ENCODE measurements at regions not wholly inside any gene's neighbourhood (a gene's known extent, or its start where the extent isn't known, plus 50 kb on each side); places are given as distances from the start of the nearest gene placed in this dataset.

DNA sequence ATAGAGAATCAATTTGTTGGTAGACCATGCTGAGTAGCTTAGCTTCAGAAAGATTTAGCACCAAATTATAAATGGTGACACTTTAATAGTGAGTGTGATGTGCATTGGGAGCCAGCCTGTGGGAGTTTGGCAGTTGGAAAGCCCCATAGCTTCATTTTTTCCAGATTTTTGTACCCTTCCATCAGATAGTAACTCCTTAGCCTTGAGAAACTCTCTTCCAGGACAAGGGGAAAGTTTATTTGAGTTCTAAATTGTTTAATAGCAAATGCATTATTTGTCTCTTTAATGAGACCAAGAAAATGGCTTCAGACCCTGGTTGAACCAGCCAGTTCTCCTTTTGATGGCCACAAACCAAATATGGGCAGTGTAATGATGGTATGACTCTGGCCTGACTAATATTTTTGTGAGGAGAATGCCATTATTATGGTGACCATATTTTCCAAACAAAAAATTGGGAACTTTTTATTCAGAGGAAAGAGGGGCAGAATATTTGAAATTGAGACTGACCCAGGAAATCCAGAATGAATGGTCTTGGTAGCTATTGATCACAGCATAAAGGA lies 49.8 kb downstream of the PLCE1 start:
- no peak overlapping the region for H3K4me3 ChIP-seq (ENCODE audit: low read length)
- H3K36me3 ChIP-seq (ENCODE audit: control insufficient read depth, insufficient read depth, low read length): no peaks in the 10 kb centered on the region

DNA sequence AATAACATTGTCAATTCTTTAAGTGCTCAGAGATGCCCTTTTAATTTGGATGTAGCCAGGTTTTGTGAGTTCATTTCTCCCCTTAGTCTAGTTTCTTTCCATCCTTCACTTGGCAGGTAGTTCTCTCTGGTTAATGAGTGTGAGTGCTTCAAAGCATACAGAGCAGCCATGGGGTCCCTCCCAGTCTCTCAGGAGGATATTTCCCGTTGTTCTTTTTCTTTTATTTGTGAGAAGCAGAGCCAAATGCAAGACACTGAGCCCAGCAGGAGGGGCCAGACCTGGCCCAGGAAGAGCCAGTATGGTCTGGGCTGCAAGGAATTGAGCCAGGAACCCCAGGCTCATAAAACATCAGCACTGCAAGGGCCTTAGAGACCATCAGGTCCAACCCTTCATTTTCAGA lies 52.4 kb downstream of the PLCE1 start:
- Histone ChIP-seq H3K4me3 (ENCODE audit: low read length) (no peak overlapping the region), H3K9ac (ENCODE audit: low read length) (no peak overlapping the region), H3K27ac (ENCODE audit: low read depth, low read length) (no peak overlapping the region), H3K4me1 (ENCODE audit: control insufficient read depth, insufficient read depth, low read length) (no peaks in the 10 kb centered on the region), H3K36me3 (ENCODE audit: control insufficient read depth, insufficient read depth, low read length) (no peaks in the 10 kb centered on the region), H3K27me3 (ENCODE audit: control insufficient read depth, insufficient read depth, low read length) (no peaks in the 10 kb centered on the region)

More for the DNA sequence above, 49.8 kb downstream of the PLCE1 start:
- Histone ChIP-seq H3K4me1 (ENCODE audit: control insufficient read depth, insufficient read depth, low read length) (no peaks in the 10 kb centered on the region), H3K9ac (ENCODE audit: low read length) (no peak overlapping the region), H3K27ac (ENCODE audit: low read depth, low read length) (no peak overlapping the region), H3K27me3 (ENCODE audit: control insufficient read depth, insufficient read depth, low read length) (no peaks in the 10 kb centered on the region)

DNA sequence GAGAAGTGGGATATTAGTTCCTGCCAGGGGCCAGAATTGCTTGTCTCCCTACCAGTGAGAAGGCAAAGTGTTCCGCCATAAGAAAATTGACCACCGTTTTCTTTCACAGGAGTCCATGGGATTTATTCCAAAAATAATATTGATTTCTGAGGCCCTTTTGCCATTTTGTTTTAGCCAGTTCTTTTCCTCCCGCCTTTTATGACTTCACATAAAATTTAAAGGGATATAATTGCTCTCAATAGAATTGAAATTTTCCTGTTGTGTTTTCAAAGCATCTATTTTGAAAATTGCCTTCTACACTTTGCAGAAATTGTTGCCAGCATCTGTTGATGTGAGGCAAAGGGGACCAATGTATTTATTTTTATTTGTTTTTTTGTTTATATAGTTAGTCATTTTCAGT lies 53.6 kb downstream of the PLCE1 start:
- Histone ChIP-seq H3K27me3 (ENCODE audit: control insufficient read depth, insufficient read depth, low read length) (no peaks in the 10 kb centered on the region), H3K27ac (ENCODE audit: low read depth, low read length) (no peak overlapping the region), H3K4me3 (ENCODE audit: low read length) (no peak overlapping the region), H3K4me1 (ENCODE audit: control insufficient read depth, insufficient read depth, low read length) (no peaks in the 10 kb centered on the region), H3K36me3 (ENCODE audit: control insufficient read depth, insufficient read depth, low read length) (no peaks in the 10 kb centered on the region), H3K9ac (ENCODE audit: low read length) (no peak overlapping the region)

- H3K4me1 ChIP-seq (ENCODE audit: control insufficient read depth, insufficient read depth, low read length): peaks cover 3% of the 10 kb centered on the region
These were observed 56.2 kb downstream of the PLCE1 start for GRCh38 chr10:94049911-94050310.

GRCh38 chr10:94052281-94052680 lies 58.5 kb downstream of the PLCE1 start:
- H3K9ac ChIP-seq (ENCODE audit: low read length): no peak overlapping the region
- H3K4me1 ChIP-seq (ENCODE audit: control insufficient read depth, insufficient read depth, low read length): peaks cover 3% of the 10 kb centered on the region
- H3K36me3 ChIP-seq (ENCODE audit: control insufficient read depth, insufficient read depth, low read length): no peaks in the 10 kb centered on the region
- H3K4me3 ChIP-seq (ENCODE audit: low read length): no peak overlapping the region
- H3K27me3 ChIP-seq (ENCODE audit: control insufficient read depth, insufficient read depth, low read length): no peaks in the 10 kb centered on the region
- no peak overlapping the region for H3K27ac ChIP-seq (ENCODE audit: low read depth, low read length)

More at GRCh38 chr10:94049911-94050310, 56.2 kb downstream of the PLCE1 start:
- Histone ChIP-seq H3K36me3 (ENCODE audit: control insufficient read depth, insufficient read depth, low read length) (no peaks in the 10 kb centered on the region), H3K9ac (ENCODE audit: low read length) (no peak overlapping the region), H3K4me3 (ENCODE audit: low read length) (no peak overlapping the region), H3K27me3 (ENCODE audit: control insufficient read depth, insufficient read depth, low read length) (no peaks in the 10 kb centered on the region), H3K27ac (ENCODE audit: low read depth, low read length) (no peak overlapping the region)

GRCh38 chr10:94052866-94053791 lies 59.4 kb downstream of the PLCE1 start:
- no peak overlapping the region for H3K9ac ChIP-seq (ENCODE audit: low read length)
- H3K27me3 ChIP-seq (ENCODE audit: control insufficient read depth, insufficient read depth, low read length): no peaks in the 10 kb centered on the region
- H3K27ac ChIP-seq (ENCODE audit: low read depth, low read length): no peak overlapping the region
- H3K4me1 ChIP-seq (ENCODE audit: control insufficient read depth, insufficient read depth, low read length): peaks cover 3% of the 10 kb centered on the region
- H3K4me3 ChIP-seq (ENCODE audit: low read length): no peak overlapping the region
- no peaks in the 10 kb centered on the region for H3K36me3 ChIP-seq (ENCODE audit: control insufficient read depth, insufficient read depth, low read length)

DNA sequence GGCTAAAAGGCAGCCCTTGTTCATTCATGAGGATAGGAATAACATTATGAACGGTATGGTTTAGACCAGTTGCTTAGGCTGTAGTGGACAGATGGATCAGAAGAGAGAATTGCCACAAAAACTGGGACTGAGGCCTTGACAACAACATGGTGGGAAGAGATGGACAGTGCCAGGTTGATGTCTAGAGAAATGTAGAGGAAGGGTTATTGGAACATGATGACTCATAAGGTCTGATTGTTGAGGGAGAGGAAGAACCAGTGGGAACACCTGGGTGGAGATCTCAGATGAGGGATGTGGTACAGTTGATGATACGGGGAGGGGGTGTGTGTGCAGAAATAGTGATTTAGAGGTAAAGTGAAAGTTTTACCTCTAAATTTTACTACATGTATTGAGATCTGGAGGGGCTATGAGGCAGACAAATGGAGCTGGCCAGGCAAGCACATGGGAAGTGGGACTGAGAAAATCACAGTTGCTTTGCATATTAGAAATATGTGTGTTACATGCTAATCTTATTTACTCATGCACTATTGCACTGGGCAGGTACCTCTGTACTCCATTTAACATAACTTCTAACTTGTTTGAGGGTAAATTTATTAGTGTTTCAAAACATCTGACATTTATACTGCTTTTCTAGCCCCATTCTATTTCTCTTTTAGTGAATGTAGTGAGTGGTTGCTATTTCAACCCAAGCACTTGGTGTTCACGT lies 65.6 kb downstream of the PLCE1 start:
- Histone ChIP-seq H3K9ac (ENCODE audit: low read length) (no peak overlapping the region), H3K36me3 (ENCODE audit: control insufficient read depth, insufficient read depth, low read length) (no peaks in the 10 kb centered on the region), H3K27me3 (ENCODE audit: control insufficient read depth, insufficient read depth, low read length) (no peaks in the 10 kb centered on the region), H3K27ac (ENCODE audit: low read depth, low read length) (no peak overlapping the region), H3K4me3 (ENCODE audit: low read length) (no peak overlapping the region), H3K4me1 (ENCODE audit: control insufficient read depth, insufficient read depth, low read length) (no peaks in the 10 kb centered on the region)

DNA sequence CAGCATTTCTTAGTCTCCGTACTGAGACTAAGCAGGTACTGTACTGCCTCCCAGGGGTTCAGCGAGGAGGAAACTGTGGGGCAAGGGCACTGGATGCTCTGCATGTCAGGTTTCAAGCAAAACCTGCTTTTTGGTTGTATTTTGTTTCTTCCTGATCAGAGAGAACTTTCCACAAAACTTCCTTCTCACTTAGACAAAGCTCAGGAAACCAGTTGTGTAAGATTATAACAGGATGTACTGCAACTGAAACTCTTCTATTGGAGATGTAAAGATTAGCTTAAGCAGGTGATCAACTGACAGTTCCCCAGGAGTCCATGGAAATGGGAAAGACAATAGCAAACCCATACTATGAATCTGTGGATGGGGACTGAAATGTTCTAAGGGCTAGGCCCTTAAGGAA lies 67.3 kb downstream of the PLCE1 start:
- Histone ChIP-seq H3K27ac (ENCODE audit: low read depth, low read length) (no peak overlapping the region), H3K27me3 (ENCODE audit: control insufficient read depth, insufficient read depth, low read length) (no peaks in the 10 kb centered on the region), H3K9ac (ENCODE audit: low read length) (no peak overlapping the region), H3K4me1 (ENCODE audit: control insufficient read depth, insufficient read depth, low read length) (no peaks in the 10 kb centered on the region), H3K36me3 (ENCODE audit: control insufficient read depth, insufficient read depth, low read length) (no peaks in the 10 kb centered on the region), H3K4me3 (ENCODE audit: low read length) (no peak overlapping the region)

DNA sequence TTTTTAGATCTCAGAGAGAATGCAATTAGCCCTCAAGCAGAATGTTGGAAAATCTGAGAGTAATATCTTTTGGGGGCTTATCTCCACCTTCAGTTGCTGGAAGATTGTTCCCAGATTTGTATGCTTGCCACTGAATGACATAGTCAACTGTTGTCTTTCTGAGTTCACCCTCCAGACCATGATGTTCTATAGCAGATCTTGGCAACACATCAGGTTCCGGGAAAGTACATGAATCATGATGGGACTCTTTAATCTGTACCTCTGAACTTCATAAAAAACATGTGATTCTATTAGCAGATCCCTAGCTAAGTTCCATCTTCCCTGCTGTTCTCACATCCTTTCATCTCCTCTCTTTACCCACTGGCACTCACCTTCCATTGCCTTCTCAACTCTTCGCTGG lies 68.9 kb downstream of the PLCE1 start:
- no peak overlapping the region for H3K27ac ChIP-seq (ENCODE audit: low read depth, low read length)
- no peak overlapping the region for H3K9ac ChIP-seq (ENCODE audit: low read length)
- no peak overlapping the region for H3K4me3 ChIP-seq (ENCODE audit: low read length)
- H3K27me3 ChIP-seq (ENCODE audit: control insufficient read depth, insufficient read depth, low read length): no peaks in the 10 kb centered on the region
- no peaks in the 10 kb centered on the region for H3K36me3 ChIP-seq (ENCODE audit: control insufficient read depth, insufficient read depth, low read length)
- no peaks in the 10 kb centered on the region for H3K4me1 ChIP-seq (ENCODE audit: control insufficient read depth, insufficient read depth, low read length)

DNA sequence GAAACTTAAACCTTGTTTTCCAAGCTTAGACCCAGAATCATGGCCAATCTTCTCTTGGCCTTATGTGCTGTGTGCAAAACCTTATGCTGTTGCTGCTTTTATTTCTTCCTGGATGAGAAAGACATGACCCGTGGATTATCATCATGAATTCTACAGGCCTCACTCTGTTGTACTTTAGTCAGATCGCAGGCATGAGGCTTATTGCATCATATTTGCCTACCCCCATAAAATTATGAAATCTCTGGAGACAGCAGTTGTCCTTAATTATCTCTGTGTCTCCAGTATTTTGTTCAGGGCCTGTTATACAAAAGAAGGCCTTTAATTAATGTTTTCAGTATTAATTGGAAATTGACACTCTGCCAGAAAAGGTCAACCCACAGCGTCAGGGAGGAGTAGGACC lies 71.6 kb downstream of the PLCE1 start:
- no peak overlapping the region for H3K9ac ChIP-seq (ENCODE audit: low read length)
- no peaks in the 10 kb centered on the region for H3K4me1 ChIP-seq (ENCODE audit: control insufficient read depth, insufficient read depth, low read length)
- H3K27ac ChIP-seq (ENCODE audit: low read depth, low read length): no peak overlapping the region
- no peak overlapping the region for H3K4me3 ChIP-seq (ENCODE audit: low read length)
- no peaks in the 10 kb centered on the region for H3K27me3 ChIP-seq (ENCODE audit: control insufficient read depth, insufficient read depth, low read length)
- no peaks in the 10 kb centered on the region for H3K36me3 ChIP-seq (ENCODE audit: control insufficient read depth, insufficient read depth, low read length)

DNA sequence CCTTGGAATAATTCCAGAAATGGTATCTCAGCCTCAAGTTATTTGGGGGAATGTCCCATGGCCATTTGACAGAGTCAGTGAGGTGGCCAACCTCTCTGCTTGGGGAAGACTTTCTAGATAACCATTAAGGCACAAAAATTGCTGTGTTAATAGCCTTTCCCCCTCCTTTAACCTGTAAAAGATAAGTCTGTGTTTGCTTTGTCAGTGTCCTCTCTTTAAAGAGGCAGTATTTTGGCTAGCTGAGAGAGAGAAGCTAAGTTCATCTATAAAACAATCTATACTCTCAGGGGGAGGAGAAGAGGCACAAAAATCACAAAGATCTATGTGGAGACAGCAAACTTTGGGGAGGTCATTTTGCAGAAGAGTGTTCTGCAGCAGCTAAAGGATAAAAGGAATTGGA lies 72.1 kb downstream of the PLCE1 start:
- H3K27me3 ChIP-seq (ENCODE audit: control insufficient read depth, insufficient read depth, low read length): no peaks in the 10 kb centered on the region
- no peaks in the 10 kb centered on the region for H3K4me1 ChIP-seq (ENCODE audit: control insufficient read depth, insufficient read depth, low read length)
- no peak overlapping the region for H3K9ac ChIP-seq (ENCODE audit: low read length)
- no peak overlapping the region for H3K27ac ChIP-seq (ENCODE audit: low read depth, low read length)
- H3K36me3 ChIP-seq (ENCODE audit: control insufficient read depth, insufficient read depth, low read length): no peaks in the 10 kb centered on the region
- no peak overlapping the region for H3K4me3 ChIP-seq (ENCODE audit: low read length)

DNA sequence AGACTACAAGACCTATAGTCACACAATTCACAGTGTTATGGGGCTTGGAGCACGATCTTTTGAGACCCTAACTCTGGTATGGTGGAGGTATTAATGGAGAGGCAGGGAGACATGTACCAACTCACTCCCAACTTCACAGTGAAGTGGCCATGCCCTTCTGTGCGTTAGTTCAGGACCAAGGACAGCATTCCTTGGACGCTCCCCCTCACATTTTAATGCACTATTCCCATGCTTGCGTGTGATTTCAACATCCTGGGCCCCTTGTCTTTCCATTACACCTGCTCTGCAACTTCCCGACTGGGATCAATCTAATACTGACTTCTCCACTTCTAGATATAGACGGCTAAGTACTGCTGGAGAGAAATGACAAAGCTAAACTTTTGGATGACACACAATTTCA lies 72.7 kb downstream of the PLCE1 start:
- Histone ChIP-seq H3K4me3 (ENCODE audit: low read length) (no peak overlapping the region), H3K27ac (ENCODE audit: low read depth, low read length) (no peak overlapping the region), H3K9ac (ENCODE audit: low read length) (no peak overlapping the region), H3K4me1 (ENCODE audit: control insufficient read depth, insufficient read depth, low read length) (no peaks in the 10 kb centered on the region), H3K27me3 (ENCODE audit: control insufficient read depth, insufficient read depth, low read length) (no peaks in the 10 kb centered on the region), H3K36me3 (ENCODE audit: control insufficient read depth, insufficient read depth, low read length) (no peaks in the 10 kb centered on the region)
